Psoas muscle (tissue), 7 donors: ENCODE measurements at regions not wholly inside any gene's neighbourhood (a gene's known extent, or its start where the extent isn't known, plus 50 kb on each side); places are given as distances from the start of the nearest gene placed in this dataset.

Experiments used
- ATAC-seq, 4 donors: fragments of 200-7000 bp; cut with Tn5 transposase; one replicate each; pipeline ENCODE4 v1.9.1; 2020; ENCODE audit warnings: moderate library complexity in 3 of 4, mild to moderate bottlenecking in 2 of 4
- DNase-seq, 2 donors: peaks; one replicate each; pipeline ENCODE4 v3.0.0-alpha.2; 2020
- H3K27ac ChIP-seq: fragments of 200-600 bp; one replicate; pipeline ENCODE4 v1.8.0; 2022
- H3K27me3 ChIP-seq, 3 donors: fragments of 200-600 bp in 1 of 3; one replicate each; pipeline versions ENCODE4 v1.6.1 to v1.8.0; 2013 to 2022; ENCODE audit warnings: low read length in 2 of 3, mild to moderate bottlenecking in 2 of 3, moderate library complexity in 1 of 3; ENCODE audit not compliant: insufficient read depth in 3 of 3
- H3K36me3 ChIP-seq, 2 donors: fragments of 200-600 bp in 1 of 2; one replicate each; pipeline versions ENCODE4 v1.6.1 to v1.8.0; 2013 to 2022; ENCODE audit warnings: low read depth in 1 of 2, mild to moderate bottlenecking in 1 of 2, moderate library complexity in 1 of 2; ENCODE audit not compliant: insufficient read depth in 1 of 2
- H3K4me1 ChIP-seq: fragments of 200-600 bp; one replicate; pipeline ENCODE4 v1.8.0; 2022
- H3K4me3 ChIP-seq: fragments of 200-600 bp; one replicate; pipeline ENCODE4 v1.8.0; 2022; ENCODE audit warnings: mild to moderate bottlenecking
- H3K9me3 ChIP-seq: fragments of 200-600 bp; one replicate; pipeline ENCODE4 v1.8.0; 2022
- WGBS, 3 donors: extraction: QIAGEN DNeasy Blood & Tissue Kit; methylation state at CpG; one replicate each; pipeline versions ENCODE4 v1.1.6 to v1.1.7; 2013; 5-methylcytosine and 5-hydroxymethylcytosine counted together
- intact Hi-C, 2 donors: fragments of 100-400 bp; cut with DNase I; formaldehyde crosslinking; loops; one replicate each; pipeline versions ENCODE4 v1.11.0 to v1.14.2; 2022
- TF ChIP-seq, protein P1 (sequence below): fragments of 200-600 bp; IDR thresholded peaks from one replicate; pipeline ENCODE4 v1.8.0; 2022; ENCODE audit warnings: antibody characterized with exemption
- donor health status: healthy with polysubstance abuse.
- donor health status: DM: no; HTN: no; CAD: no; lungs with moderate emphysema.
- donor health status: Bipolar disorder and iron deficiency.
- donor health status: healthy.
- donor health status: DM: yes; HTN: yes; CAD: no.
- donor health status: DM: no; HTN: no; CAD: no.
- donor health status: DM: yes; HTN: yes; CAD: no.

DNA sequence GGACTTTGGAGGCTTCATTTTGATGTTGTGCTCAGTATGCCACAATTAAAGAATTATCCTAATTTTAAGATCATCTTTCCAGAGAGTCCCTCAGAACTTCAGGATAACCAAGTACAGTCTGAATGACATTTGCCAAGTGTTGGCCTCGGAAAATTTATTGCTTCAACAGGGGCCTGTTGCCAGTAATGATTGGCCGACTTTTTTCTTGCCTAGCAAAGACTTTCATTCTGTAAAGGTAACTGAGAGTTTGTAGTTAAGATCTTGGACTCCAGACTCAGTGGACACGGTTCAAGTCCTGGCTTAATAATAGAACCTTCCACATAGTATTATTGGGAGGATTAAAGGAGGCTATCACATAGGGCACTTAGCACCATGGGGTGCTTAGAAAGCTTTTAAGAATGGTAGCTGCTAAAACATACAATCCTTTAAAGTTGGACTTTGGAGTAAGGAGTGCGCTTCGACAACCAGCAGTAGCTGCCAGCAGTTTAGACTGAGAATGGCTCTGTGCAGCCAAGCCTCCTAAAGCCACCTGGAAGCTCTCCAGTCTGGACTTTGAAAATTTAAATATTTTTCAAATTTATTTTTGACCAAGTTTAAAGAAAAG is 90.0 kb downstream of the PLCE1 start:
- intact Hi-C loops: loop anchor here in 1 of 2 donors (5.0 kb wide), 1 partner anchor 166 kb away; no protein-coding TSS in a partner anchor
- TF ChIP-seq, protein P1, sequence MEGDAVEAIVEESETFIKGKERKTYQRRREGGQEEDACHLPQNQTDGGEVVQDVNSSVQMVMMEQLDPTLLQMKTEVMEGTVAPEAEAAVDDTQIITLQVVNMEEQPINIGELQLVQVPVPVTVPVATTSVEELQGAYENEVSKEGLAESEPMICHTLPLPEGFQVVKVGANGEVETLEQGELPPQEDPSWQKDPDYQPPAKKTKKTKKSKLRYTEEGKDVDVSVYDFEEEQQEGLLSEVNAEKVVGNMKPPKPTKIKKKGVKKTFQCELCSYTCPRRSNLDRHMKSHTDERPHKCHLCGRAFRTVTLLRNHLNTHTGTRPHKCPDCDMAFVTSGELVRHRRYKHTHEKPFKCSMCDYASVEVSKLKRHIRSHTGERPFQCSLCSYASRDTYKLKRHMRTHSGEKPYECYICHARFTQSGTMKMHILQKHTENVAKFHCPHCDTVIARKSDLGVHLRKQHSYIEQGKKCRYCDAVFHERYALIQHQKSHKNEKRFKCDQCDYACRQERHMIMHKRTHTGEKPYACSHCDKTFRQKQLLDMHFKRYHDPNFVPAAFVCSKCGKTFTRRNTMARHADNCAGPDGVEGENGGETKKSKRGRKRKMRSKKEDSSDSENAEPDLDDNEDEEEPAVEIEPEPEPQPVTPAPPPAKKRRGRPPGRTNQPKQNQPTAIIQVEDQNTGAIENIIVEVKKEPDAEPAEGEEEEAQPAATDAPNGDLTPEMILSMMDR: no peak
- Histone ChIP-seq H3K4me3 (no peak overlapping the region), H3K36me3 (no peaks in the 10 kb centered on the region), H3K27me3 (no peaks in the 10 kb centered on the region), H3K27ac (no peak overlapping the region), H3K4me1 (no peaks in the 10 kb centered on the region), H3K9me3 (peaks cover 4% of the 10 kb centered on the region)
- DNase-seq (no peak), ATAC-seq (no peak)
- WGBS, 3 donors: 33 to 45% (median 37%) methylated on average over 5 of the region's 5 CpGs

DNA sequence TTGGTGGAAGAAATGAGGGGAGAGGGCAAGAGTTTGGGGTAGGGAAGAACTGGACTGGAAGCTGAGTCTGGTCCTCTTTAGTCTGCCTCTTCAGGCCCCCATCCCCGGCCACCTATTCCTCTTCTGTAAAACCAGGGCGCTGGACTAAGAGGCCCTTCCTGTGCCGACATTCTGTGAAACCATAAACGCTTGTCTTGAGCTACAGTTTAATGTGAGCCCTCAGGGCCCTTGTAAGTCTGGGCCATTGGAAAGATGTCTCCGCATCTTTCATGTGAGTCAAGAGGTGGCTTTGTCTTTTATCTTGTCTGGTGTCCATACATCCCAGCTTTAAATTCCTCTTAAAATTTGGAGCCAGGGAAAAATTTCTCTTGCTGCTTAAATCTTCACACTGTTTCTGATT is 90.6 kb downstream of the PLCE1 start:
- 84 to 94% (median 94%) methylated on average over 5 of the region's 5 CpGs for WGBS, 3 donors
- TF ChIP-seq, protein P1: no peak
- Histone ChIP-seq H3K4me3 (no peak overlapping the region), H3K4me1 (no peaks in the 10 kb centered on the region), H3K9me3 (peaks cover 4% of the 10 kb centered on the region), H3K27me3 (no peaks in the 10 kb centered on the region), H3K36me3 (no peaks in the 10 kb centered on the region), H3K27ac (no peak overlapping the region)
- ATAC-seq: no peak
- intact Hi-C loops: loop anchor here in 1 of 2 donors (5.0 kb wide), 1 partner anchor 167 kb away; no protein-coding TSS in a partner anchor
- no peak for DNase-seq

DNA sequence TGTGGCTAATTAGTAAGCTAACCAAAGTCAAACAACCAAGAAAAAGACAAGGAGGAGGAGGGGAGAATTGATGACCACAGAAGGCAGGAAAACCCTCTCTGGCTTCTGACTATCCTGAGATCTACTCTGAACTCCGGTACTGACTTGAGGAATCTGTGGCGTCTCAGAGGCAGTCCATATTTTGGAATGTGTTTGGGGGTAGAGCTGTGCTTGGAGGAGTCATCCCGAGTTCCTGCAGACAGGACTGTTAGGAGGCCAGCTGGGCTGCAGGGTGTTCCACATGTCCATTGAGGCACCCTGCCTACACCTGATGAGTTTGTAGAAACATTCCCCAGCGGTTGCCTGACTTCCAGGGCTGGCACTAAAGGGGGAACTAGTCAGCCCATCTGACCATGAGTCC is 91.6 kb downstream of the PLCE1 start:
- Histone ChIP-seq H3K9me3 (peaks cover 4% of the 10 kb centered on the region), H3K27me3 (no peaks in the 10 kb centered on the region), H3K4me1 (no peaks in the 10 kb centered on the region), H3K36me3 (no peaks in the 10 kb centered on the region), H3K4me3 (no peak overlapping the region), H3K27ac (no peak overlapping the region)
- TF ChIP-seq, protein P1: no peak
- ATAC-seq: no peak
- no peak for DNase-seq
- WGBS, 3 donors: 78 to 82% (median 81%) methylated on average over 4 of the region's 4 CpGs
- intact Hi-C loops: no loop called here

DNA sequence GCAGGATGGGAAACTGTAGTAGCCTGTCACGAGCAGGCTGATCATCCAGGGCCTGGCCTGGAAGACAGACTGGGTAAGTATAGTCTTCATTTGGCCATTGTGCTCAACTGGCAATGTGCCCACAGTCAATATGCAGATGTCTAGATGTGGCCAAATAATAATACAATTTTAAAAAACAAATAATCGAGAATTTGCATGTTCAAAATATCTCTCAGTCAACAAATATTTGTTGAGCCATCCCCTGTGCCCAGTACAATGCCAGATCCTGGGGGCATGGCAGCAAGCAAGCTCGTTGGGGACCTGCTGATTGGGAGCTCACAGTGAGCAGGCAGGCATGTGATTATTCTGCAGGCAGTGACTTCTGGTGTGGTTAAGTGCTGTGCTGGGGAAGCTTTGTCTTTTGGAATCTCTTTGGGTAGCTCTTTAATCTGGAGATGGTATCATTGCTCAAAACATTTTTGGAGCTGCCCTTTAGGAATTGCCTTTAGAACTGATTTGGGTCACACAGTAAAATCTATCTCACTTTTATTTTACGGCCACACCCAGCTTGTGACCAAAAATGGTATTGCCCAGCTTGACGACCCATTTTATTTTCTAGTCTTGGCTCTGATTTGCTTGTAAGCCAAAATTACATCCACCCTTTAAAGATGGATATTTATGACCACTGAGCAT is 92.2 kb downstream of the PLCE1 start:
- no peak for ATAC-seq
- Histone ChIP-seq H3K27me3 (no peaks in the 10 kb centered on the region), H3K4me1 (no peaks in the 10 kb centered on the region), H3K4me3 (no peak overlapping the region), H3K36me3 (no peaks in the 10 kb centered on the region), H3K27ac (no peak overlapping the region), H3K9me3 (peaks cover 4% of the 10 kb centered on the region)
- intact Hi-C loops: no loop called here
- WGBS, 3 donors: 65 to 75% (median 74%) methylated on average over 5 of the region's 5 CpGs
- no peak for DNase-seq
- TF ChIP-seq, protein P1: no peak
